SK-N-MC (cell line): ENCODE measurements at regions not wholly inside any gene's neighbourhood (a gene's known extent, or its start where the extent isn't known, plus 50 kb on each side); places are given as distances from the start of the nearest gene placed in this dataset.

Experiments used
- EZH2 ChIP-seq: fragments of 200-600 bp; sonication (generic); IDR thresholded peaks from one replicate; pipeline ENCODE4 v1.6.1; 2017; ENCODE audit warnings: antibody characterized with exemption
- FOXP2 ChIP-seq: optimal IDR thresholded peaks from 2 replicates; pipeline ENCODE3; 2011; ENCODE audit warnings: mild to moderate bottlenecking, moderate library complexity; ENCODE audit not compliant: insufficient read depth; ENCODE audit errors: extremely low read length, control extremely low read depth
- POLR2AphosphoS5 ChIP-seq: IDR thresholded peaks from 2 replicates; pipeline ENCODE4 v1.6.1; 2012; ENCODE audit warnings: mild to moderate bottlenecking, low read depth, low read length, borderline replicate concordance

DNA sequence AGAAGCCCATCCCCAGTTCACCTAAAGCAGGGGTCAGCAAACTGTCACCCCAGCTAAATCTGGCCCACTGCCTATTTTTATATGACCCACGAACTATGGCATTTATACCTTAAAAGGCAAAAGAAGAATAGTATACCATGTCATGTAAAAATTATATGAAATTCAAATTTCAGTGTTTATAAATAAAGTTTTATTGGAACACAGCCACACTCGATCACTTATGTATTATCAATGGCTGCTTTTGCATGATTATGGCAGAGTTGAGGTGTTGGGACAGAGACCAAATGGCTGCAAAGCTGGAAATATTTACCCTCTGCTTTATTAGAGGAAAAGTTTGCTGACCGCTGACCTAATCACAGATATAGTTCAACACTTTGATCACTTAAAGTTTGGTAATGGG, 59.2 kb upstream of the GATB start:
- no peak for TF ChIP-seq EZH2
- TF ChIP-seq POLR2AphosphoS5, result no peak
- no peak for TF ChIP-seq FOXP2
